Dermis blood vessel endothelial cell (primary cell): ENCODE measurements at regions not wholly inside any gene's neighbourhood (a gene's known extent, or its start where the extent isn't known, plus 50 kb on each side); places are given as distances from the start of the nearest gene placed in this dataset.
"Not testable (repeated sequence)": the region's sequence is repeated elsewhere in the genome, so short reads cannot be mapped to it uniquely, and the experiment has no call there.

Experiments
- DNase-seq: peaks from one replicate; pipeline ENCODE4 v3.0.0; 2010

DNA sequence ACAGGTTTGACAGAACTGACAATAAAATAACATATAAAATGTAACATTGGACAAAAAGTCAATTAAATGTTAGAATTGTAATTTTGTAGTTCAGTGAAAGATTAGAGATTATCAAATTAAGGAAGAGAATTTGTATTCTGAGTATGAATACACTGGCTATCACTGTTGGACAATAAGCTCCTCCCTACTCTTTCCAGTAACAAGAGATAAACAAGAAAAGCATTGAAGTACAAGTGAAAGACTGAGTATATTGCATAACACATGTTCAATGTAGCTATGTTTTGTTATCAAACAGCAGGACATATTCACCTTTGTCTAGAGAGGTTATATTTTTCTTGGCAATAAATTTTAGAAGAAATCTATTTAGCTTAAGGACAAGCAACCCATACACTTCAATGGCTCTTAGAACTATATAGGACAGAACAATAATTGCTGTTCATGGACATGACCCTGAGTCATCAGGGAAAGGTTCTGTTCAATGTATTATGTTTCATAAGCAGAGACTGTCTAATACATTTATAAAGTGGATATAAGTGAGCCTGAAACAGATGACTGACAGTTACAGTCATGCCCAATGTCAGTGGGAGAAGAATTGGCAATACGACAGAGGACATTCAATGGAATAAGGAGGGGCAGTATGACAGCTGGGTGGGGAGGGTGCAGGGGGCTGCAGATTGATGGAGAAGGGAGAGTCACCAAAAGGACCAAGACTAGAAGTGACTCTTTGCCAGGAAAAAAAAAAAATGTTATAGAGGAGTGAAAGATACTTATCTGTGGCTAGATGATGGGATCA, 520.4 kb downstream of the FRK start:
- no peak for DNase-seq

- DNase-seq, result no peak
These were observed 521.2 kb downstream of the FRK start for GRCh38 chr6:115539531-115539930.

GRCh38 chr6:115524821-115525220, 535.9 kb downstream of the FRK start:
- DNase-seq, result no peak

GRCh38 chr6:115521747-115522146, 538.9 kb downstream of the FRK start:
- DNase-seq, result not testable (repeated sequence)

- no peak for DNase-seq
These were observed 546.0 kb downstream of the FRK start for GRCh38 chr6:115514656-115515055.

- DNase-seq, result no peak
These were observed 547.8 kb downstream of the FRK start for GRCh38 chr6:115512923-115513322.

GRCh38 chr6:115511771-115512170, 548.9 kb downstream of the FRK start:
- DNase-seq, result no peak

DNA sequence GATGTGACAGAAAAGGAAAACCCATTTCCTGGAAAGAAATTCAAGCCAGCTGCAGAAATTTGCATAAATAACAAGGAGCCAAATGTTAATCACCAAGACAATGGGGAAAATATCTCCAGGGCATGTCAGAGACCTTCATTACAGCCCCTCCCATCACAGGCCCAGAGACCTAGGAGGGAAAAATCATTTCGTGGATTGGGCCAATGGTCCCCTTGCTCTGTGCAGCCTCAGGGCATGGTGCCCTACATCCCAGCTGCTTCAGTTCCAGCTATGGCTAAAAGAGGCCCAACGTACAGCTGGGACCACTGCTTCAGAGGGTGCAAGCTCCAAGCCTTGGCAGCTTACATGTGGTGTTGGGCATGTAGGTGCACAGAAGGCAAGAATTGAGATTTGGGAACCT, 558.3 kb downstream of the FRK start:
- DNase-seq, result not testable (repeated sequence)

DNA sequence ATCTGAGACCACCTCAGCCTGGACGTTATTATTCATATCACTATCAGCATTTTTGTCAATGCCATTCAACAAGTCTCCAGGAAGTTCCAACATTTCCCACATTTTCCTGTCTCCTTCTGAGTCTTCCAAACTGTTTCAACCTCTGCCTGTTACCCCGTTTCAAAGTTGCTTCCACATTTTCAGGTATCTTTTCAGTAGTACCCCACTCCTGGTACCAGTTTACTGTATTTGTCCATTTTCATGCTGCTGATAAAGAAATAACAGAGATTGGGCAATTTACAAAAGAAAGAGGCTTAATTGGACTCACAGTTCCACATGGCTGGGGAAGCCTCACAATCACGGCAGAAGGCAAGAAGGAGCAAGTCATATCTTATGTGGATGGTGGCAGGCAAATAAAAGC, 565.5 kb downstream of the FRK start:
- no peak for DNase-seq

DNA sequence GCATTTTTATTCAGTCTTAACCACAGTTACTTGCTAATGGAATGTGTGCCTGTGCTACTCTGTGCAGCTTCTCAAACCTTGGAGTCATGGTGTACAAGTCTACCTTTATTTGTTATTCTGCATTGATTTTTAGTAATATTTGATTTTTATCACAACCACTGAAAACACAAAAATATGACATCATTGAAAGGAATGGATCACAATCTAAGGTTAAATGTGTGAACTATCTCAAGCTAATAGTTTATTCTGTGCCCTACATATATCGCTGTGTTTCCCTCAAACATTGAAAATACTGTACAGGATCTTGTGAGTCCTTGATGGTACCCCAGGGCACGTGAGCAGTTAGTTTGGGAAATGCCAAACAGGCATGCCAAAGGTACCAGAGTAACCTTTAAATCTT, 573.4 kb downstream of the FRK start:
- DNase-seq, result no peak

DNA sequence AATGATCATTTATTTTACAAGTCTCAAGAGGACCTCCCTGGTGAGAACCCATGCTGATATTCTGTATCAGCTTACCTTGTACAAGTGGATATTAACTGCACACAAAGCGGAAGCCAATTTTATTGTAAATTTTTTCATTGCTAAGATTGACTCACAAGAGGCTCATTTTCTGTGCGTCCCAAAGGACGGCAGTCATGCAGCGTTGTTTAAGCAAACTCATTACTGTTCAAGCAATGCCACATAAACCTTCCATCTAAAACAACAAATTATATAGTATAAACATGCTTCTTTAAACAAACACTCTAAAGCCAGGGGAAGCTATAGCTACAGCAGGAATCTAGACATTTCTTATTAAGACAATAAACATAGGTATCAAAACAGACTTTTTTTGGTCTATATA, 575.3 kb downstream of the FRK start:
- no peak for DNase-seq

DNA sequence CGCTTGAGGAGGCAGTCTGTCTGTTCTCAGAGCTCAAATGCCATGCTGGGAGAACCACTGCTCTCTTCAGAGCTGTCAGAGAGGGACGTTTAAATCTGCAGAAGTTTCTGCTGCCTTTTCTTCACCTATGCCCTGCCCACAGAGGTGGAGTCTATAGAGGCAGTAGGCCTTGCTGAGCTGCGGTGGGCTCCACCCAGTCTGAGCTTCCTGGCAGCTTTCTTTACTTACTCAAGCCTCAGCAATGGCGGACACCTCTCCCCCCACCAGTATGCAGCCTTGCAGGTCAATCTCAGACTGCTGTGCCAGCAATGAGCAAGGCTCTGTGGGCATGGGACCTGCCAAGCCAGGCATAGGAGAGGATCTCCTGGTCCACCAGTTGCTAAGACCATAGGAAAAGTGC, 580.1 kb downstream of the FRK start:
- DNase-seq, result not testable (repeated sequence)

DNA sequence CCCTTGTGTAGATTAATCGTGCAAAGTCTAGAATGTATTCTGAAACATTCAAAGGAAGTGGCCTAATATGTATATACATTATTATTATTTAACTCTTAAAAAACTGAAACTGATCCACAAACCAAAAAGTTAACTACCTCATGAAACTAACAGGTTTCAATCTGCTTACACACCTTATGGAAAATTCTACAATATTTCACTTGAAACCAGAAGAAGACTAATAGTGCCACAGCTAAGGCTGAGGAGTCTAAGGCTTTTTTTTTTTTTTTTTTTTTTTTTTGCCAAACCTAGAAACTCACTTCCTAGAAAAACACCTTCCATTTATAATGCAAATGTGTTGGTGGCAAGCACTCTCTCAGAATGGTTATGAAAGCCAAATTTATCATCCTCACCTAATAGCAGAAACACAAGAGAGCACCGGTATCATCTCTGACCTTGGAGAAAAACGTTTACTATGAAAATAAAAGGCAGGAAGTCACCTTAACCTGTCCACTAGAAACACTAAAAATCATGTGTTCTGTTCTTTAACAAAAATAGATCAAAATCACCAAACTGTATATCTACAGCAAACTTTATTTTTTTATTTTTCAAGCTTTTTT, 586.1 kb downstream of the FRK start:
- no peak for DNase-seq

- no peak for DNase-seq
These were observed 592.3 kb downstream of the FRK start for GRCh38 chr6:115468272-115469005.

- DNase-seq, result no peak
These were observed 593.0 kb downstream of the FRK start for GRCh38 chr6:115467726-115468125.

DNA sequence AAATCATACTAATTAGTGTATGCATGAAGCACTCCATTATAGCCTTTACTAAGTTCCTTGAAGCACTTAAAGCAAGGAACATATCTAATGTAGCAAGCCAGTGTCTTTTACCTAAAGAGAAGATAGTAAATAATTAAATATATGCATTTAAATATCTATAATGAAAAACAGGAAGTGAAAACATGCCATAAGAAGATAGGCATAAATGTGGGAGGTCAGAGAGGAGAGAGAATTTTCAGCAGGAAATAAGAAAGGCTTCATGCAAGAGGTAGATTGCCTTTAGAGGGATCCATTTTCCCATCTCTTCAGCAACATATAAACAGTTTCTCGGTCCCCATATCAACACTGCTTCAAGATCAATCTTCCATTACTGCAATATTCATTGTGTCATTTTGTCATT, 599.8 kb downstream of the FRK start:
- no peak for DNase-seq

GRCh38 chr6:115456848-115457247, 603.8 kb downstream of the FRK start:
- DNase-seq, result no peak

DNA sequence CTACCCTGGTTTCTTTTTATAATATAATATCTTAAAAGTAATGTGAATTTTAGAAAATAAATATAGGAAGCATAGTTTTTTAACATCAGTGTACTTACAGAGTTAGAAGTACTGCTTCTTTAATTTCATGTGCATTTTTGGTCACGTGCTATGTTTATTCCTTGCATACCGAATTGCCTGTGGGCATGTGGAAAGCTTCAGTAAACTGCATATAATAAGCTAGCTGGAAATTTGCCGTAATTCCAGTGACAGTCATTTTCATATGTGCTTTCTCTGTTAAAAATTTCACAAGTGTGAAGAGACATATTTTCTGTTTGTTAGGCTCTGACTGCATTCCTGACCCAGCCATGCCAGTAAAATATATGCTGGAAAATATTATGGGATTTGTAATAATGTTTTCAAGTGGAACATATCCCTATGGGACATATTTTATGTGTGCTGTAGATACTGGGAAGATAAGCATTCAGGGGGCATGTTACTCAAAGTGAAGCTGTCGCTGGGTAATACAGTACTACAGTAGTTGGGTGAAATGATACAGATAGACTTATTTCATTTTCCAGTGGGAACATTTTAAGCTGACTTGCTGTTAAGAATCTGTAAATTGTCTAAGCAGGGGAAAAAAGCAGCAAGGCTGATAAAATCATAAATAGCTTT, 616.7 kb downstream of the FRK start:
- DNase-seq, result no peak

GRCh38 chr6:115442323-115442722, 618.4 kb downstream of the FRK start:
- DNase-seq, result no peak

GRCh38 chr6:115441651-115442050, 619.0 kb downstream of the FRK start:
- DNase-seq, result no peak

DNA sequence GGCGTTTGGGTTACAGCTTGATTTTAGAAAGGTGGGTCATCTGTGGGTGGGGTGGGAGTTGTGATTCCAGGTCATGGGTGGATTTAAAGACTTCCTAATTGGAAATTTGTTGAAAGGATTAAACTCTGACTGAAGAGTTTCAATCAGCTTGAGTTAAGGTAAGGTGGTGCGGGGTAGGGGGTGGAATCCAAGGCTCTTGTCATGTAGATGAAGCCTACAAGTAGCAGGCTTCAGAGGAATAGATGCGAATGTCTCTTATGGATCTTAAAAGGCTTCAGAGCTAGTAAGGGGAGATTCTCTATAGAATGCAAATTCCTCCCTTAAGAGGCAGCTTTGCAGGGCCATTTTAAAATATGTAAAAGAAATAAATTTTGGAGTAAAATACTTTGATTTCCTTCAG, 645.3 kb downstream of the FRK start:
- DNase-seq, result no peak

GRCh38 chr6:115414916-115415315, 645.8 kb downstream of the FRK start:
- DNase-seq, result not testable (repeated sequence)

DNA sequence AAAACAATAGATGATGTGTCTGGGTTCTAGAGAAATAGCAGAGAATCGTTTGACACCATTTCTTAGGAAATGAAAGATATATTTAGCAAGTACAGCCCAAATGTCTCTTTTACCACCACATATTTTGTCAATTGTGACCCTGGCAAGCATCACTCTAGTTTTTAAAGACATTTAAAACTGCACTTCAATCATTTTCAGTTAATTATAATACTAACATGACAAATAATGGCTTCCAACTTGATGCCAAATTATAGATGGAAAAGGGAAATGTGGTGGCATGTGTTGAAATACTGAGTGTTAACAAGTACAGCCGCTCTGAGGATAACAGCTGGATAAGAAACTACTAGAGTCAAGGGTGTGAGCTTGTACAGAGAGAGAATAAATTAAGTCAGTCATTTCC, 648.9 kb downstream of the FRK start:
- no peak for DNase-seq
